ENCODE measurements at regions not wholly inside any gene's neighbourhood (a gene's known extent, or its start where the extent isn't known, plus 50 kb on each side); places are given as distances from the start of the nearest gene placed in this dataset.

GRCh38 chr11:19502691-19503253 lies 209.9 kb upstream of the NAV2 start:
- no peak for TF ChIP-seq MAX (IDR thresholded peaks at IDR 0.05)
- TF ChIP-seq FOXM1 (IDR thresholded peaks at IDR 0.05; ENCODE audit: borderline replicate concordance, low read depth), result no peak
- no peak for TF ChIP-seq REST (IDR thresholded peaks at IDR 0.05; ENCODE audit: low read depth)
- no peak for TF ChIP-seq YY1 (IDR thresholded peaks at IDR 0.05; ENCODE audit: low read depth)
- no peak for TF ChIP-seq TAF1 (IDR thresholded peaks at IDR 0.05; ENCODE audit: low read depth)
- no peak for TF ChIP-seq USF1 (IDR thresholded peaks at IDR 0.05)
- TF ChIP-seq EGR1 (IDR thresholded peaks at IDR 0.05), result no peak

All from Ishikawa (cell line).